ENCODE measurements at regions not wholly inside any gene's neighbourhood (a gene's known extent, or its start where the extent isn't known, plus 50 kb on each side); places are given as distances from the start of the nearest gene placed in this dataset.

- ChIA-PET SMC1A (ENCODE audit: uncharacterized antibody, unreplicated experiment) (no interaction called here), CTCF (no interaction called here), POLR2A (no interaction called here), RAD21 (ENCODE audit: unreplicated experiment) (no interaction called here)
- no peaks in the 10 kb centered on the region for H3K79me2 ChIP-seq (ENCODE audit: control insufficient read depth, insufficient read depth, low read length)
- no peaks in the 10 kb centered on the region for H3K9me3 ChIP-seq (replicated peaks; ENCODE audit: control insufficient read depth, insufficient read depth, low read length)
- H3K4me2 ChIP-seq (ENCODE audit: control insufficient read depth, insufficient read depth) = no peak overlapping the region
- no peaks in the 10 kb centered on the region for H3K27me3 ChIP-seq (replicated peaks in 1 of 2; ENCODE audit: control insufficient read depth in 2 of 2, insufficient read depth in 2 of 2, low read length in 1 of 2)
- H2AFZ ChIP-seq (ENCODE audit: control insufficient read depth, low read depth, low read length) = no peak overlapping the region
- TF ChIP-seq ASH2L (IDR thresholded peaks at IDR 0.05; ENCODE audit: borderline replicate concordance, low read depth) = no peak
- TF ChIP-seq ATF3 (IDR thresholded peaks at IDR 0.05; ENCODE audit: borderline replicate concordance, extremely low read depth, low read depth, low read length) = no peak
- no peak for TF ChIP-seq REST (IDR thresholded peaks at IDR 0.05; ENCODE audit: low read depth, low read length)
- TF ChIP-seq POLR2AphosphoS5 (IDR thresholded peaks at IDR 0.05; ENCODE audit: low read length) = no peak
- TF ChIP-seq NR2F1 (conservative IDR thresholded peaks at IDR 0.05) = no peak
- no peak for TF ChIP-seq CHD4 (IDR thresholded peaks at IDR 0.05)
- in situ Hi-C loops (cut with MboI) = no loop called here
- H3K4me3 ChIP-seq = no peak overlapping the region
- WGBS (ENCODE audit: insufficient coverage, insufficient replicate concordance, low lambda C conversion rate, missing lambda C conversion rate) = 34% methylated on average over 3 of the region's 3 CpGs
- no peaks in the 10 kb centered on the region for H3K36me3 ChIP-seq (ENCODE audit: control insufficient read depth in 2 of 2, insufficient read depth in 2 of 2, low read length in 1 of 2)
- FAIRE-seq (no peak), ATAC-seq (no peak), DNase-seq (ENCODE audit: low read depth, low spot score) (no peak)
- intact Hi-C loops (cut with micrococcal nuclease; ENCODE audit: unreplicated experiment) = no loop called here
- no peaks in the 10 kb centered on the region for H3K4me1 ChIP-seq (ENCODE audit: control insufficient read depth, insufficient read depth, low read length)
- no TSS peak for BruUV-seq (replicated peaks)
- H3K9ac ChIP-seq (ENCODE audit: control insufficient read depth, insufficient read depth, low read length) = no peak overlapping the region
- H3K27ac ChIP-seq (ENCODE audit: control insufficient read depth, insufficient read depth) = no peak overlapping the region
- no peaks in the 10 kb centered on the region for H4K20me1 ChIP-seq (ENCODE audit: control insufficient read depth, insufficient read depth)
Measured at GRCh38 chr7:119283353-119283752, 989.6 kb upstream of the KCND2 start.
